HG03196 (cell line): ENCODE measurements at regions not wholly inside any gene's neighbourhood (a gene's known extent, or its start where the extent isn't known, plus 50 kb on each side); places are given as distances from the start of the nearest gene placed in this dataset.

Source experiments
- ATAC-seq: cut with Tn5 transposase; IDR thresholded peaks from one replicate; pipeline ENCODE4 v1.9.1; 2021; ENCODE audit not compliant: unreplicated experiment

DNA sequence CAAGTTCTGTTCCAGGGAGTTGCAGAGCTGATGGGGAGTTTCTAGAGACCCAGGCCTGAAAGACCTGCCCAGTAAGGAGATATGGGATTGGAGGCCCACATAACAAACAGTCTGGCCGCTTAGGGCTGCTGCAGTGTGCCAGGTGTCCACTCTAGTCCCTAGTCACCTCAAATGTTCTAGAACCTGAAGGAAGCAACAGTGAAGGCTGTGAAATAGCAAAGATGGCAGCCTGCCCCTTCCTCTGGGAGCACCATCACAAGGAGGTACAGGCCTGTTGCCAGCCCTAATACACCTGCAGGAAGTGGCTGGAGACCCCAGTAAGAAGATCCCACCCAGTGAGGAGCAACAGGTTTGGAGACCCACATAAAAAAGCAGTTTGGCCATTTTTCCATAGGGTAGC lies 783.8 kb upstream of the EDIL3 start:
- ATAC-seq = no peak

DNA sequence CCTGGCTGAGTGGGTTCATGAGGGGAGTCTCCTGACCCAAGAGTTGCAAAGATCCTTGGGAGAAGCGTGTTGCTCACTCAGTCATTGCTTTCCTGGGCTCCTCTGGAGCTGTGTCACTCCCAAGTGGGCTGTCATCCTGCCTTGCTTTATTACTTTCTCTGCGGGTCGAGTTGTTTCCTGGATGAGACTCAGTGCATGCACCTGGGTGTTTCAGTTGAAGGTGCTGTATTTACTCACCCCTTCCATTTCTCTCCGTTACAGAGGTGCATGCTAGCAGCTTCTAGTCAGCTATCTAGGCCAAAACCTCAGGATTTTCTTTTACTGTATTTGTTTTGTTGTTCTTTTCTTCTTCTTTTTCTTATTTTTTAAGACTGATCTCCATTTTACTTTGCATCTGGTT lies 785.5 kb upstream of the EDIL3 start:
- no peak for ATAC-seq

DNA sequence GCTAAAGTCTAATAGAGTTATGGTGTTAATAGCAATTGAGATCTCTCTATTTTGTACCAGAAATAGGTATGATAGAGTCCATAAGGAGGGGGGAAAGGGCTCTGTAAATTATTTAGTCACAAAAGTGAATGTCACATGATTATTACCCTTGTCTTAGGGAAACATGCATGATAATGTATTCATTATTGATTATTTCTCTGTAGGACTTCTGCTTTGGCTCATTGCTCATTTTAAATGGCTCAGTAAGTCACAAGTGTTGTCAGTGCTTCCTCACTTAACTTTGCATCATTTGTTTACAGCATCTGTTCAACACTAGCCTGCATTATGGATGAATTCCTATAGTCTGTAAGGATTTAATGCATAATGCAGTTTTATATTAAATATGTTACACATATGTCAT lies 788.8 kb upstream of the EDIL3 start:
- ATAC-seq = no peak

DNA sequence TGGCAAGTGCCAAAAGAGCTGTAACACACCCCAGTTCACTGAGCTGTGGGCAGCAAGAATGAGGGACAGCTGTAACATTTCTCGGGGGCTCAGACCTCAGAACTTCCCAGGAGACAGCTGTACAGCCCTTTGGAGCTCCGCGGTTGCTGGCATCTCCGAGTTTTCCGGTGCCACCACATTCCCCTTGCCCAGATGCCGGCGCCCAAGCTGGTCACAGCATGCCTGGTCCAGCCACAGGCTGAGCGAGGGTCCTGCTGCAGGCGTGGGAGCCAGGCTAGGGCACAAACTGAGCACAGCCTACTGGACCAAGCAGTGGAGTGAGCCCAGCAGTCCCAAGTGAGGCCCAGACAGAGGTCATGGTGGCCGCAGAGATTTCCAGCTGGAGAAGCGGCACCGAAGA lies 797.7 kb upstream of the EDIL3 start:
- no peak for ATAC-seq

DNA sequence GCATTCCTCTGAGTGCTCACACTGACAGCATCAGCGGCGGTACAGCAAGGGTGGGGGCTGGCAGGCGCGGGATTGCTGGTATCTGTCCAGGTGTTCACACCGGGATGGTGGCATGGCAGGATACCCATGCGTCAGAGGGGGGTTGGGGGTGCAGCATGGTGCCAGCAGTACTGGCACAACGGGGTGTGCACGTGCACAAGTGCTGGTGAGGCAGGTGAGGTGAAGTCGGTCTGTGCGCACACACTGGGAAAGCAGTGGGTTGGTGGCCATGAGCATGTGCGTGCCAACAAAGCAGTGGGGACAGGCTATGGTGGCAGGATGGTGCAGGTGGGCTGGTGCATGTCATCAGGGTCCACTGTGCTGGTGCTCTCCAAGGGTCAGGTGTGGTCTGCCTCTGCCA lies 819.6 kb upstream of the EDIL3 start:
- no peak for ATAC-seq

DNA sequence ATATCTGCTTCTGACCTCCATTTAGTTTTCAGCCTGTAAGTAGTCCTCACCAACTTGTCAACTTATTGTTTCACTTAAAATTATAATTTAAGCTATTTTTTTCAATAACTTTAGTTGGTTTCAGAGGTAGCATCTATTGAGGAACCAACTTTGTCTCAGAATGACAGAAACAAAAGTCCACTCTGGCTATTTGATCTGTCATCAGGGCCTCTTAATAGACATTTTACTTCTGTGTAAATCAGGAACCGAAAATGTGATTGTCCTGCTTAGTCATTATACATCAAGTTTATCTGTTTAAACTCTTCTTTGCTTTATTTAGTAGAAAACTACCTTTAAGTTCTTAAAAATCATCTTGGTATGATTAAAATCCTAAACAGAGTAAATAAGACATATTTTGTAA lies 820.8 kb upstream of the EDIL3 start:
- ATAC-seq = no peak

DNA sequence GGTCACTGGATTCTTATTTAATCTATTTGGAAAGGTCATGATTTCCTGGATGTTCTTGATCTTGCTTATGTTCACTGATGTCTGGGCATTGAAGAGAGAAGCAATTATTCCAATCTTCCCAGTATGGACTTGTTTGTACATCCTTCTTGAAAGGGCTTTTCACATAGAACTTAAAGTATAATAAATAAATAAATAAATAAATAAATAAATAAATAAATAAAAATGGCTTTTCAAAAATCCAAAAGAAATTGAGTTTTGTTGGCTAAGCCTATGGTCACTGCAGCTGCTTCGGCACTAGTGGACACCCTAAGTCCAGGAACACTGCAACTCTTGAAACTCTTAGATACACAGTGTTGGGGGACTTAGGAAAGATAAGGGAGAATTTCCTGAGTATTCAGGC lies 840.7 kb upstream of the EDIL3 start:
- no peak for ATAC-seq

DNA sequence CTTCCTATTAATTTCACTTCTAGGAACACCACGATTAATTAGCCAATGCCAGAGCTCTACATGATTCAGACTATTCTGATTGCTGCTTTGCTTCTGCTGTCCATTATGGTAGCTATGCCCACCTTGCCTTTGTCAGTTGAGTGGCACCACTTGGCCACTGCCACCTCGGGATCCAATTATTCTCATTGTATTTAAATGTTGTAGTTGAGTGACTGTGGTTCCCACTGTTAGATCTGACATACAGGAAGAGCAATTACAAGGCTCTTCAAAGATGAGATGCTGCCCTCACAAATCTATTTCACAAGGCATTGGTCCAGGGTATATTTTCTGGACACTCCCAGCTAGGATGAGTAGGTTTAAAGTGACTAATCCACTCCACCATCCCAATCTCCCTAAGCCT lies 864.5 kb upstream of the EDIL3 start:
- no peak for ATAC-seq

DNA sequence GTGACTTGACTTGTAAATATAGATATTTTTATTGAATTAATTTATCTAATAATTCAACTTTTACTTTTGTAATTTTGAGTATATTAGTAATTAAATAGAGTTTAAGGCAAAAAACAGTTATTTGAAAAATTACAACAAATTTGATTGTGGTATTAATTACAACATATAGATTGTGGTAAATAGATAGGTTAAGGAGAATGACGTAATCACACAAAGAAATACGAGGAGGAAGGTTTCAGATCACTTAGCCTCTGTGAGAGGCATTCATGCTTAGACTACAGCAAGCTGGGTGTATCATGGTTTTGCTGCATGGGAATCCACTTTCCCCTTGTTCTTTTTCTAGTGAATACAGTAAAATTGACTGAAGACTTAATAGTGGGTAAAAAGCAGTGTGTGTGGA lies 878.4 kb upstream of the EDIL3 start:
- no peak for ATAC-seq

DNA sequence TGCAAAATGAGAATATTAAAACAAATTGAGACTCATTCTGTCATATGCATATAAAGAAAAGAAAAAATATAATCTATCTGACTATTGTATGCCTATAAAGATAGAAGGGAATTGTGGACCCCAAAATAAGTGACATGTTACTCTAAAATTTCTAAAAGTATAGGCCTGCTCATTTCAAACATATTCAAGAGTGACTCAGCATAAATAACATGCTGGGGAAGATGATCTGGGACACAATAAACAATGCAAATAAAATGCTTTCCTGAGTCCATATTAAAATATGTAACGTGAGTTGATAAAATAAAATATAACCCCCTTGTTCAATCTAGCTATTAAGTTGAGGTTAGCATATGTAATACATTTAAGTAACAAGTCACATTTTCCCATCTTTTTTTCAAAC lies 882.0 kb upstream of the EDIL3 start:
- no peak for ATAC-seq

DNA sequence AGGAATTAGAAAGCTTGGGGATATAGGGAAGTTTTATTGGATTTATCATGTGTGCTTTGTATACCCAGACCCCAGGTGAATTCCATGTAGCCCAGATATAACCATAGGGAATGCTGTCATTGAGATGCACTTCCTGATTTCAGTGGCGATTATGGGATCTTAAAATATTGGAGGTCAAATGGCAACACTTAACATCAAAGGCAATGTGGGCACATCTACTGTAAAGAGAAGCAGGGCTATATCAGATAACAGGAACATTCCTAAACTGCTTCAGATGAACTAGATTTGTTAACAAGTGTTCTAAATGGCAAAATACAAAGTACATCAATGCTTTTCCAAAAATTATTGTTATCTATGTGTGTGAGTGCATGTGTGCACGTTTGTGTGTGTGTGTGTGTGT lies 883.5 kb upstream of the EDIL3 start:
- ATAC-seq = no peak

DNA sequence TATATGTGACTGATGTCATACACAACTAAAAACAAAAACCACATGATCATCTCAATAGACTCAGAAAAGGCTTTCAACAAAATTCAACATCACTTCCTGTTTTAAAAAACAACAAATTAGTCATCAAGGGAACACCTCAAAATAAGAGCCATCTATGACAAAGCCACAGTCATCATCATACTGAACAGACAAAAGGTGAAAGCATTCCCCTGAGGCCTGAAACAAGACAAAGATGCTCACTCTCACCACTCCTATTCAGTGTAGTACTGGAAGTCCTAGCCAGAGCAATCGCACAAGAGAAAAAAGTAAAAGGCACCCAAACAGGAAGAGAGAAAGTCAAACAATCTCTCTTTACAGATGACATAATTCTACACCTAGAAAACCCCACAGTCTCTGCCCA lies 893.5 kb upstream of the EDIL3 start:
- ATAC-seq = no peak

DNA sequence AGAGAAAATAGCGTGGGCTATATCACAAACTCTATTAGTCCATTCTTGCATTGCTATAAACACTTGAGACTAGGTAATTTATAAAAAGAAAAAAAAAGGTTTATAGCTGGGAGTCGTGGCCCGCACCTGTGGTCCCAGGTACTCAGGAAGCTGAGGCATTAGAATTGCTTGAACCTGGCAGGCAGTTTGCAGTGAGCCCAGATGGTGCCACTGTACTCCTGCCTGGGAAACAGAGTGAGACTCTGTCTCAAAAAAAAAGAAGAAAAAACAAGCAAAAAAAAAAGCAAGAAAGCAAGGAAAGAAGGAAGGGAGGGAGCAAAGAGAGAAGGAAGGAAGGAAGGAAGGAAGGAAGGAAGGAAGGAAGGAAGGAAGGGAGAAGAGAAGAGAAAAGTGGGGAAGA lies 904.2 kb upstream of the EDIL3 start:
- no peak for ATAC-seq

DNA sequence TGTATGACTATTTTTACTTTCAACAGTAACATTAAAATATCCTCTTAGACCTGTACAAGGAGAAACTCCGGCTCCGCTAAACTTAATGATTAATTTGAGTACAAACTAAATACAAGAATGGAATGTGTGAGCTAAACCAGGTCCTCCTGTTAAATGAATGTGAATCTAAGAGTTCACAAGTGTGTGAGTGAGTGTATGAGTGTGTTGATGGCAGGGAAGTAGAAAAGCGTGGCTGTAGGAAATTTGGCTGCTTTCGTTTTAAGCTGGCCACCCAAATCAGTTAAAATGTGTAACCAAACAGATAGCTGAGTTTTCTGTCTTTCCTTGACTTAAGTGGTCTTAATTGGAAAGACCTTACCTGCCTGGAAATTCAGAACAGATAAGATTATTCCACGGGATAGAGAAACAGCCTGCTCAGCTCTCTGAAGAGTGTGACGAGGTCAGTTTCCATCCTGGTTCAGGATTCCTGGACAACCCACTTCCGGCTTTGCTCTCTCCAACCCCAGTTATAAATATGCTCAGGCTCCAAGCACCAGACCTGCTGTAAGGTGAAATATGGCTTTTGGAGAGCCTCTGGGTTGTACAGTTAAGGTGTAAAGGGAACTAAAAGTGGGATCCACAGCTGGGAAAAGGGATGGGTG lies 908.6 kb upstream of the EDIL3 start:
- ATAC-seq = no peak

DNA sequence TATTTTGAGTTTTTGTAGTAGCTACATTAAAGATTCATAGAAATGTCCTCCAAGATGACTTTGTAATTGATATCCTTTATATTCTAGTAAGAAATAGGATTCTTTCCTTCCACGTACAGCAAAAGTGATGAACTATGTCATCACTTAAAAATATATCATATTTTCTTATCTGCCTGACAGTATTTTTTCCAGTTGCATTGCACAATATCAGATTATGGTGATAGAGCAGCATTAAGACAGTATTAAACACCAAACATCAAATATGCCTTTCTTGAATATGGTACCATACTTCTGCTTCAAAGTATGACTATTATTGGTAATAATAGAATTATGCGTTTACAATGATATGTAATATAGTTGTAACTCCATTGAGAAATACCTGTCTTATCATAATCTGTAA lies 919.8 kb upstream of the EDIL3 start:
- no peak for ATAC-seq

DNA sequence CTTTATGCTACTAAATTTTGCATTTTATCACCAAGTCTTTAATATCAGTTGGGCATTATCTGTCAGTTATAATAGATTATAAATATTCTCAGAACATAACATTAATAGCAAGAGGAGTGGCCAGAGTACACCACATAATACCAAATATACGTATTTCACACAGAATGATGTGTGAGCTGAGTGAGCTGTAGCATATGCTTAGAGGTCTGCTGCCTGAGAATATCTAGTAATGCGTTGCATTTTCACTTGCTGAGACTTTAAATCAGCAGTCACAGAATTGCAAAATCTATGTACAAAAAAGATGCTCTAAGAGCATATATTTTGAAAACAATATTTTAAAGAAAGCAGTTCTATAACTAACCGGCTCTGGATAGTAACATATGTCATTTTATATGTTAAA lies 921.1 kb upstream of the EDIL3 start:
- no peak for ATAC-seq

DNA sequence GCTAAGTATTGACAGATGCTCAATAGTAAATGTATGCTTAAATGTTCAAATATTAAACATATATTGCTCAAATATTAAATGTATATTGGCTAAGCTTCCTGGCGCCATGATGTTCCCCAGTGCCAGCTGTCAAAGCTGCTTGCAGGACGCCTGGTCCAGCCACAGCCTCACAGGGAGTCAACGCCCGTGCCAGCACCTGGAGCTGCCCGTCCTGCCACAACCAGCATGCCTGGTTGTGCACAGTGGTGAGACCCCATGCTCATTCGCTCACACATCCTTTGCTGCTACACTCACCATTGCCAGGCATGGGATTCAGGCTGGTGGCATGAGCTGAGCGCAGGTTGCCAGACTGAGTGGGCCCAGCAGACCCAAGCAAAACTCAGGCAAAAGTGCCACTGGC lies 926.9 kb upstream of the EDIL3 start:
- ATAC-seq = no peak

DNA sequence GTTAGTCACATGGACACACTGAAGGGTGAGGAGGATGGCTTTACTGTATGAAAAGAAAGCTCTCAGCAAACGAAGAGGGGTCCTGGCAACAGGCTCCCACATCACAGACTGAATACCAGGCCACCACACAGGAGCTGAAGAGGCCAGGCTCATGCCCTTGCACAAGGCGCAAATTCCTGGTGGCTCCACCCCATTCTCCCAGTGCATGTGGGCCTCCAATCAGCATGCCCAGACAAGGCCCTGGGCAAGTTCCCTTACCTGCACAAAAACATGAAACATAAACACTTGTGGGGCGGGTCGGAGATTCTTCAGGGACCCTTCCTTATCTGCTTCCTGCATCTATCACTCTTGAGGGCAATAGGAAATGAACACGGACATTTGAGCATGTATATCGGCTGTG lies 935.8 kb upstream of the EDIL3 start:
- ATAC-seq = no peak

DNA sequence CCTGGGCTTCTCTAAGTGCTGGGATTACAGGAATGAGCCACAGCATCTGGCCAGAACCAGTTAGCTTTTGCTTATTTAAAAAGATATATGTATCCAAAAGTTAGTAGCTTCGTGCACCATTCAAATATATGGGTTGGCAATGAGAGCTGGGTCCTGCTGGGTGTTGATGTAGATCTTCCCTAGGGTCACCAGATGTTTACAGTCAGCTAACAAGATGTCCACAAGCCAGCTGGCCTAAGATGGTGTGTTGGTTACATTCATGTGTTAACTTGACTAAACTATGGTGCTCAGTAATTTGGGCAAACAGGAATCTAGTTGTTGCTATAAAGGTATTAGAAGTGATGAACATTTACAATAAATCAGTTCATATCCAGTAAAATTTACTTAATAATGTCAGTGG lies 948.6 kb upstream of the EDIL3 start:
- no peak for ATAC-seq

DNA sequence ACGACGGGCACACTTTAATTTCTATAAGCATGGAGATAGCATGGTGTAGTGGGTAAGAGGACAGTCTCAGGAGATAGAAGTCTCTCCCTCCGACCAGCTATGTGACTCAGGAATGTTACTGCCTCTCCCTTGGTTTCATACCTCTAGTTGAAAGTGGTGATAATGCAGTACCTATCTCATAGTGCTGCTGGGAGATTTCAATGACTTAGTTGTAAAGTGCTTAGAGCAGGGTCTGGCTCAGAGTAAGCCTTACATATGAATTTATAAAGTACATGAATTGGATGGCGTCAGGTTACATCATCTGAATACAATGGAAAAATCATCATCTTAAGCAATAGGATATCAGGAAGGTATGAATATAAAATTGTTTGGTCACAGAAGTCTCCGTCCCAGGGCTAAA lies 952.8 kb upstream of the EDIL3 start:
- ATAC-seq = no peak

DNA sequence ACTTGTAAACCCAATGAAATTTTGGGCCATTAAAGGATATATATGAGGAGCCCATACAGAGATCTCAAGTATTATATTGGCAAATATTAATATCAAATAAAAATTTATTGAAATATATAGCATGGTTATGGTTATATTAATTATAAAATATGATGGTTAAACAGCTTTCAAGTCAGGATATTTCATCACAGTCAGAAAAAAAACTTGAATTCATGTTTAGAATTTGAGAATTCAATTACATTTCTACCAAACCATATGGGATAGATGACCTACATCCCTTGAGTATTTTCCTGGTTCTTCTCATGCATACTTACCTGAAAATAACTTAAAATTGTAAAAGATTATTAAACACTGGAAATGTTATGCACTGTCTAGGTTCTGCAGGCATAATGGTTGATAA lies 956.1 kb upstream of the EDIL3 start:
- no peak for ATAC-seq

DNA sequence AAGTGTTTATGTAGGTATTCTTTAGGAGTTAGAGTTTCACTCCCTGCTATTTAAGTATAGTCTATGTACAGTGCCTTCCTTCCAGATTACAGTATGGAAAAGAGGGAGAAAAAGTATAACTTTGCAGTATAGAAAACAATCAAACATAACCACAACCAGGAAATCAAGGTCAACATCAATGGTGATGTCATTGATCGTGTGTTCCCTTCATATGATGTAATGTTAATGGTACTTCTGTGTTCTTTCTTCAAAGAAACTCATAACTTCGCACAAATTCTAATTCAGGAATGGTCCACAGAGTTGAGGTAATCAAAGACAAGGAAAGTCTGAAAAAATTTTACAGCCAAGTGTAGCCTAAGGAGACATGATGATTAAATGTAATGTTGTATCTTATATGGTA lies 961.1 kb upstream of the EDIL3 start:
- no peak for ATAC-seq

DNA sequence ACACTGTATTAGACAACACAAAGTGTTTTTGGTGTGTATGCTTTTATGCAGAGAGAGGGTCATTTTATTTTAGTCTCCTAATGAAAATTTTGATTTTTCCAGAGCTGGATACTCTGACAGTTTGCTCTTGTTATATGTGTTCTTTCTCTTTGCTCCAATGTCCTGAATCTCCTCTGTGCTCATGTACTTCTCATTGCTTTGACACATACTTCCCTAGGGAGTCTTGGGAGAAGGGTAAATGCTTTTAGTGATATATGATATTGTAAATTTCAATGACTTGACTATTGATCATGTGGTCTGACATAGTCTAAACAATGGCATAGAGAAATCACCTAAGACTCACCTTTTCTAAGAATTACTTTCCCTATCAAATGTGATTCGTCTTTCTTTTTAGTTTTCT lies 972.6 kb upstream of the EDIL3 start:
- ATAC-seq = no peak

DNA sequence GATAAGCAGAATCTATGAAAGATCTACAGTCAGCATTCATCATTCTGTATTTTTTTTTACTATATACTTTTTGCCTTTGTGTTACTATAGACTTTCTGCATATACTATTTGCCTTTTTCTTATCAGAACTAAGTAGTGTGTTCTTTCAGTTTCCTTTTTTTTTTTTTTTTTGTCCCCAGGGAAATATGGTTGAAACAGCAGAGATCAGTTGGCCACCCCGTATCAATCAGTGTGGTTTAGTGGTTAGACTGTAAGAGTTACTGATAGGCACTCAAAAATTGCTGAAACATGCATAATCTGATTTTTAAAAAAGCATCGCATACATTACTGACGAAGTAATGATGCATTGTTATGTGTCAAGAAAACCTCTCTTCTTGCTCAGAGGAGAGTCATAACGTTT lies 990.8 kb upstream of the EDIL3 start:
- no peak for ATAC-seq
